ENCODE measurements at regions not wholly inside any gene's neighbourhood (a gene's known extent, or its start where the extent isn't known, plus 50 kb on each side); places are given as distances from the start of the nearest gene placed in this dataset.

GRCh38 chr14:85317491-85318021, 212.4 kb upstream of the FLRT2 start:
- TF ChIP-seq ATOH8 (CRISPR knock-in tag; IDR thresholded peaks at IDR 0.05; ENCODE audit: low read depth) = no peak
- TF ChIP-seq RCOR1 (IDR thresholded peaks at IDR 0.05; ENCODE audit: low read depth, low read length) = no peak
- no peak for TF ChIP-seq ELK1 (IDR thresholded peaks at IDR 0.05; ENCODE audit: low read depth, low read length)
- TF ChIP-seq EP300 (IDR thresholded peaks at IDR 0.05) = no peak
- no peak for TF ChIP-seq CBX2 (IDR thresholded peaks at IDR 0.05; ENCODE audit: borderline replicate concordance, low read depth)
- TF ChIP-seq CHD4 (IDR thresholded peaks at IDR 0.05; ENCODE audit: borderline replicate concordance) = no peak
- TF ChIP-seq E2F6 (IDR thresholded peaks at IDR 0.05; ENCODE audit: borderline replicate concordance, low read depth) = no peak
- TF ChIP-seq HDAC2 (IDR thresholded peaks at IDR 0.05) = no peak
- no peak for TF ChIP-seq ZFP36 (IDR thresholded peaks at IDR 0.05; ENCODE audit: borderline replicate concordance, partially characterized antibody)
- TF ChIP-seq CEBPB (IDR thresholded peaks at IDR 0.05) = no peak
- TF ChIP-seq NPAS2 (CRISPR knock-in tag; IDR thresholded peaks at IDR 0.05; ENCODE audit: borderline replicate concordance) = no peak
- no peak for TF ChIP-seq RFX5 (IDR thresholded peaks at IDR 0.05)
- TF ChIP-seq ZC3H11A (IDR thresholded peaks at IDR 0.05) = no peak
- TF ChIP-seq HEYL (CRISPR knock-in tag; IDR thresholded peaks at IDR 0.05) = no peak
- no peak for TF ChIP-seq EHMT2 (IDR thresholded peaks at IDR 0.05; ENCODE audit: low read depth)
- Histone ChIP-seq H3K4me2 (no peak overlapping the region), H3K27ac (no peak overlapping the region), H3K4me1 (no peaks in the 10 kb centered on the region), H3K4me3 (no peak overlapping the region), H3K9me3 (0 out of 3 replicates have a peak, but pooled peaks cover 2% of the 10 kb centered on the region)
- no peak for ATAC-seq
- DNase-seq (ENCODE audit: low read depth in 1 of 2, low spot score in 1 of 2) = no peak
- WGBS (ENCODE audit: missing lambda C conversion rate) = 20% methylated on average over 3 of the region's 3 CpGs
- ChIA-PET CTCF (no interaction called here), POLR2A (no interaction called here)
- no peak for FAIRE-seq

- DNase-seq (ENCODE audit: low read depth in 1 of 2, low spot score in 1 of 2) (no peak), ATAC-seq (no peak), FAIRE-seq (no peak)
- no peak overlapping the region for H3K4me3 ChIP-seq
- CTCF ChIA-PET = no interaction called here
- no peak for TF ChIP-seq HOXA7 (CRISPR knock-in tag; IDR thresholded peaks at IDR 0.05)
- TF ChIP-seq USF2 (IDR thresholded peaks at IDR 0.05) = peak; percentile 22; the same call in 1 of the 2 replicates
- H3K4me1 ChIP-seq = no peaks in the 10 kb centered on the region
- POLR2A ChIA-PET = no interaction called here
- 64% methylated on average over 5 of the region's 5 CpGs for WGBS (ENCODE audit: missing lambda C conversion rate)
- H3K9me3 ChIP-seq = 0 out of 3 replicates have a peak, but pooled peaks cover 2% of the 10 kb centered on the region
- H3K4me2 ChIP-seq = no peak overlapping the region
- H3K27ac ChIP-seq = no peak overlapping the region
These were observed 210.8 kb upstream of the FLRT2 start for GRCh38 chr14:85319101-85319500.

- H3K4me1 ChIP-seq = no peaks in the 10 kb centered on the region
- no peak overlapping the region for H3K27ac ChIP-seq
- no peak for DNase-seq (ENCODE audit: low read depth in 1 of 2, low spot score in 1 of 2)
- no peak for ATAC-seq
- peak; percentile 28 for FAIRE-seq
- TF ChIP-seq NR3C1 (IDR thresholded peaks at IDR 0.05) (no peak), HOXA7 (CRISPR knock-in tag; IDR thresholded peaks at IDR 0.05) (no peak), POLR2AphosphoS2 (conservative IDR thresholded peaks at IDR 0.05; ENCODE audit: low read length) (no peak), HOXB5 (CRISPR knock-in tag; IDR thresholded peaks at IDR 0.05) (no peak), SREBF2 (IDR thresholded peaks at IDR 0.05) (no peak), CBX8 (IDR thresholded peaks at IDR 0.05) (no peak), RFX5 (IDR thresholded peaks at IDR 0.05) (no peak), RAD21 (conservative IDR thresholded peaks at IDR 0.05 in 1 of 2, IDR thresholded peaks at IDR 0.05 in 1 of 2) (no peak), NPAS2 (CRISPR knock-in tag; IDR thresholded peaks at IDR 0.05; ENCODE audit: borderline replicate concordance) (no peak), POLR2A (IDR thresholded peaks at IDR 0.05; ENCODE audit: low read length) (no peak), CBX2 (IDR thresholded peaks at IDR 0.05; ENCODE audit: borderline replicate concordance, low read depth) (no peak)
- ChIA-PET CTCF (interaction anchor here (1.2 kb wide), 1 partner anchor 13 kb away, joined by 3 read pairs; no protein-coding TSS in a partner anchor), POLR2A (no interaction called here)
- WGBS (ENCODE audit: missing lambda C conversion rate) = 40% methylated on average over 6 of the region's 6 CpGs
- 0 out of 3 replicates have a peak, but pooled peaks cover 2% of the 10 kb centered on the region for H3K9me3 ChIP-seq
- no peak overlapping the region for H3K4me3 ChIP-seq
- H3K4me2 ChIP-seq = no peak overlapping the region
These were observed 209.8 kb upstream of the FLRT2 start for GRCh38 chr14:85319998-85320630.
